Caco-2 (cell line): ENCODE measurements at regions not wholly inside any gene's neighbourhood (a gene's known extent, or its start where the extent isn't known, plus 50 kb on each side); places are given as distances from the start of the nearest gene placed in this dataset.

ENCODE experiments used
- BruUV-seq: library from RNA; stranded (reverse); fragments of 400-500 nt; replicated peaks from 2 replicates; lab custom pipeline; 2021; lab: Mats Ljungman, UMichigan
- CTCF ChIA-PET: fragments of 300-600 bp; sonication (Branson Sonifier 250); formaldehyde crosslinking; loops from one replicate; lab custom pipeline; 2022; ENCODE audit warnings: antibody characterized with exemption; lab: Charles Lee
- POLR2A ChIA-PET: fragments of 300-600 bp; sonication (Branson Sonifier 250); formaldehyde crosslinking; loops from one replicate; lab custom pipeline; 2022; ENCODE audit warnings: antibody characterized with exemption; lab: Charles Lee
- DNase-seq, 2 experiments: peaks; one replicate each; pipeline versions ENCODE4 v3.0.0 to v3.0.0-alpha.2; 2020 to 2022
- H3K27me3 ChIP-seq: replicated peaks from 2 replicates; pipeline ENCODE4 v1.6.0; 2011; ENCODE audit warnings: low read length; ENCODE audit not compliant: control insufficient read depth, insufficient read depth
- H3K36me3 ChIP-seq: 2 replicates; pipeline ENCODE4 v1.5.1; 2011; ENCODE audit warnings: low read length; ENCODE audit not compliant: control insufficient read depth, insufficient read depth
- H3K4me1 ChIP-seq: fragments of 250-450 bp; sonication (Bioruptor Pico); 2 replicates; pipeline ENCODE4 v1.5.1; 2020; ENCODE audit warnings: mild to moderate bottlenecking
- H3K4me3 ChIP-seq: 2 replicates; pipeline ENCODE4 v1.5.1; 2011; ENCODE audit warnings: low read depth, mild to moderate bottlenecking, control low read depth, low read length
- H3K9me3 ChIP-seq: fragments of 250-450 bp; sonication (Bioruptor Pico); 2 replicates; pipeline ENCODE4 v1.5.1; 2020; ENCODE audit warnings: mild to moderate bottlenecking, moderate library complexity
- H3K27ac Mint-ChIP-seq: one replicate; pipeline ENCODE4 v1.8.0; 2022; ENCODE audit warnings: mixed read lengths; ENCODE audit not compliant: unreplicated experiment
- H3K27me3 Mint-ChIP-seq: one replicate; pipeline ENCODE4 v1.8.0; 2022; ENCODE audit warnings: mixed read lengths; ENCODE audit not compliant: insufficient read depth, unreplicated experiment
- H3K36me3 Mint-ChIP-seq: one replicate; pipeline ENCODE4 v1.8.0; 2022; ENCODE audit warnings: mild to moderate bottlenecking, mixed read lengths; ENCODE audit not compliant: insufficient read depth, unreplicated experiment
- H3K4me1 Mint-ChIP-seq: one replicate; pipeline ENCODE4 v1.8.0; 2022; ENCODE audit warnings: low read depth, mixed read lengths; ENCODE audit not compliant: unreplicated experiment
- H3K4me3 Mint-ChIP-seq: one replicate; pipeline ENCODE4 v1.8.0; 2022; ENCODE audit warnings: mild to moderate bottlenecking, moderate library complexity, mixed read lengths; ENCODE audit not compliant: unreplicated experiment
- H3K9me3 Mint-ChIP-seq: one replicate; pipeline ENCODE4 v1.8.0; 2022; ENCODE audit warnings: mixed read lengths; ENCODE audit not compliant: unreplicated experiment
- CTCF ChIP-seq, 2 experiments: fragments of 200-600 bp in 1 of 2; IDR thresholded peaks; 1 replicate in 1 of 2; 2 replicates in 1 of 2; pipeline versions ENCODE4 v1.5.1 to v1.8.0; 2011 to 2022; ENCODE audit warnings: antibody characterized with exemption in 1 of 2, control low read depth in 1 of 2, inconsistent platforms in 1 of 2, low read depth in 1 of 2, low read length in 1 of 2, mild to moderate bottlenecking in 1 of 2, moderate library complexity in 1 of 2; ENCODE audit not compliant: insufficient read depth in 1 of 2, severe bottlenecking in 1 of 2, unreplicated experiment in 1 of 2
- intact Hi-C: fragments of 100-400 bp; cut with micrococcal nuclease; formaldehyde crosslinking; loops from one replicate; pipeline ENCODE4 v1.10.0; 2022; ENCODE audit not compliant: unreplicated experiment

- TF ChIP-seq CTCF (IDR thresholded peaks at IDR 0.05; ENCODE audit: insufficient read depth in 1 of 2, low read depth in 1 of 2, low read length in 1 of 2, severe bottlenecking in 1 of 2, unreplicated experiment in 1 of 2), result no peak
- Histone ChIP-seq H3K9me3 (no peaks in the 10 kb centered on the region), H3K4me1 (no peaks in the 10 kb centered on the region; the same call in none of the 2 replicates), H3K27me3 (no peaks in the 10 kb centered on the region), H3K4me3 (no peak overlapping the region), H3K36me3 (no peaks in the 10 kb centered on the region)
- intact Hi-C loops, result no loop called here
- no peaks in the 10 kb centered on the region for H3K27me3 Mint-ChIP-seq
- BruUV-seq, result no TSS peak
- CTCF ChIA-PET, result no interaction called here
- no peak for DNase-seq
- no peaks in the 10 kb centered on the region for H3K4me1 Mint-ChIP-seq
- no peaks in the 10 kb centered on the region for H3K36me3 Mint-ChIP-seq
- H3K4me3 Mint-ChIP-seq, result no peak overlapping the region
- H3K27ac Mint-ChIP-seq, result no peak overlapping the region
- POLR2A ChIA-PET, result no interaction called here
- no peaks in the 10 kb centered on the region for H3K9me3 Mint-ChIP-seq
Observed at GRCh38 chr6:54758340-54758739, 88.2 kb upstream of the FAM83B start.

GRCh38 chr6:54768494-54768893 lies 78.1 kb upstream of the FAM83B start:
- no peaks in the 10 kb centered on the region for H3K4me1 ChIP-seq
- H3K36me3 ChIP-seq, result no peaks in the 10 kb centered on the region
- H3K9me3 ChIP-seq, result no peaks in the 10 kb centered on the region
- POLR2A ChIA-PET, result no interaction called here
- H3K4me3 ChIP-seq, result no peak overlapping the region
- H3K27me3 Mint-ChIP-seq, result no peaks in the 10 kb centered on the region
- H3K27me3 ChIP-seq, result no peaks in the 10 kb centered on the region
- H3K4me3 Mint-ChIP-seq, result no peak overlapping the region
- H3K4me1 Mint-ChIP-seq, result no peaks in the 10 kb centered on the region
- no peaks in the 10 kb centered on the region for H3K36me3 Mint-ChIP-seq
- intact Hi-C loops, result no loop called here
- CTCF ChIA-PET, result no interaction called here
- no peak overlapping the region for H3K27ac Mint-ChIP-seq
- TF ChIP-seq CTCF (IDR thresholded peaks at IDR 0.05; ENCODE audit: insufficient read depth in 1 of 2, low read depth in 1 of 2, low read length in 1 of 2, severe bottlenecking in 1 of 2, unreplicated experiment in 1 of 2), result no peak
- H3K9me3 Mint-ChIP-seq, result no peaks in the 10 kb centered on the region
- no peak for DNase-seq
- BruUV-seq, result no TSS peak

- intact Hi-C loops, result no loop called here
- Histone ChIP-seq H3K36me3 (no peaks in the 10 kb centered on the region), H3K9me3 (no peaks in the 10 kb centered on the region), H3K4me3 (no peak overlapping the region), H3K4me1 (no peaks in the 10 kb centered on the region), H3K27me3 (no peaks in the 10 kb centered on the region)
- no TSS peak for BruUV-seq
- Mint-ChIP-seq H3K27me3 (no peaks in the 10 kb centered on the region), H3K4me1 (no peaks in the 10 kb centered on the region), H3K4me3 (no peak overlapping the region), H3K27ac (no peak overlapping the region), H3K9me3 (no peaks in the 10 kb centered on the region), H3K36me3 (no peaks in the 10 kb centered on the region)
- CTCF ChIA-PET, result no interaction called here
- TF ChIP-seq CTCF (IDR thresholded peaks at IDR 0.05; ENCODE audit: insufficient read depth in 1 of 2, low read depth in 1 of 2, low read length in 1 of 2, severe bottlenecking in 1 of 2, unreplicated experiment in 1 of 2), result no peak
- no peak for DNase-seq
- POLR2A ChIA-PET, result no interaction called here
Observed at GRCh38 chr6:54770328-54770727, 76.2 kb upstream of the FAM83B start.
